Fibroblast of lung (primary cell): ENCODE measurements at regions not wholly inside any gene's neighbourhood (a gene's known extent, or its start where the extent isn't known, plus 50 kb on each side); places are given as distances from the start of the nearest gene placed in this dataset.

Experiments
- DNase-seq, 2 donors: peaks; one replicate each; pipeline versions ENCODE4 v3.0.0 to v3.0.0-alpha.2; 2010; ENCODE audit warnings: low read depth in 2 of 2
- H2AFZ ChIP-seq: 2 replicates; pipeline ENCODE4 v1.5.1; 2012; ENCODE audit warnings: low read length, control low read depth, inconsistent platforms
- H3K27ac ChIP-seq: 2 replicates; pipeline ENCODE4 v1.5.1; 2011; ENCODE audit warnings: low read length, control low read depth; ENCODE audit not compliant: insufficient read depth
- H3K27me3 ChIP-seq: 2 replicates; pipeline ENCODE4 v1.5.1; 2011; ENCODE audit warnings: mild to moderate bottlenecking, low read length; ENCODE audit not compliant: control insufficient read depth, insufficient read depth
- H3K36me3 ChIP-seq: 2 replicates; pipeline ENCODE4 v1.5.1; 2011; ENCODE audit warnings: low read length; ENCODE audit not compliant: control insufficient read depth, insufficient read depth
- H3K4me1 ChIP-seq: 2 replicates; pipeline ENCODE4 v1.5.1; 2011; ENCODE audit warnings: low read length; ENCODE audit not compliant: control insufficient read depth, insufficient read depth; ENCODE audit errors: extremely low read depth
- H3K4me2 ChIP-seq: 2 replicates; pipeline ENCODE4 v1.5.1; 2011; ENCODE audit warnings: low read length, control low read depth; ENCODE audit not compliant: insufficient read depth; ENCODE audit errors: extremely low read depth
- H3K4me3 ChIP-seq, 4 experiments: fragments of 200-600 bp in 1 of 4; sonication (generic) in 1 of 4; replicated peaks in 1 of 4; 2 replicates each; pipeline ENCODE4 v1.5.1; 2011 to 2016; ENCODE audit warnings: low read length in 4 of 4, low read depth in 3 of 4, mild to moderate bottlenecking in 3 of 4, control low read depth in 2 of 4, inconsistent platforms in 1 of 4, mixed read lengths in 1 of 4; ENCODE audit not compliant: insufficient read depth in 1 of 4; ENCODE audit errors: control extremely low read depth in 1 of 4
- H3K79me2 ChIP-seq: 2 replicates; pipeline ENCODE4 v1.5.1; 2012; ENCODE audit warnings: mild to moderate bottlenecking, low read length, inconsistent platforms; ENCODE audit not compliant: control insufficient read depth, insufficient read depth
- H3K9ac ChIP-seq: 2 replicates; pipeline ENCODE4 v1.5.1; 2011; ENCODE audit warnings: mild to moderate bottlenecking, low read length, control low read depth; ENCODE audit not compliant: insufficient read depth
- H3K9me3 ChIP-seq: 2 replicates; pipeline ENCODE4 v1.5.1; 2012; ENCODE audit warnings: low read depth, low read length; ENCODE audit not compliant: control insufficient read depth, insufficient read depth
- H4K20me1 ChIP-seq: 2 replicates; pipeline ENCODE4 v1.5.1; 2011; ENCODE audit warnings: low read length; ENCODE audit not compliant: control insufficient read depth, insufficient read depth; ENCODE audit errors: extremely low read depth
- EZH2 ChIP-seq: IDR thresholded peaks from 2 replicates; pipeline ENCODE4 v1.5.1; 2012; ENCODE audit warnings: low read length, control low read depth, mild to moderate bottlenecking; ENCODE audit errors: missing control alignments
- TF ChIP-seq, protein P1 (sequence below), 2 donors: IDR thresholded peaks in 1 of 2; conservative IDR thresholded peaks in 1 of 2; 1 replicate in 1 of 2; 2 replicates in 1 of 2; pipeline ENCODE4 v1.5.1; 2011 to 2012; ENCODE audit warnings: low read length in 2 of 2, control low read depth in 1 of 2, inconsistent platforms in 1 of 2, low read depth in 1 of 2, mild to moderate bottlenecking in 1 of 2

DNA sequence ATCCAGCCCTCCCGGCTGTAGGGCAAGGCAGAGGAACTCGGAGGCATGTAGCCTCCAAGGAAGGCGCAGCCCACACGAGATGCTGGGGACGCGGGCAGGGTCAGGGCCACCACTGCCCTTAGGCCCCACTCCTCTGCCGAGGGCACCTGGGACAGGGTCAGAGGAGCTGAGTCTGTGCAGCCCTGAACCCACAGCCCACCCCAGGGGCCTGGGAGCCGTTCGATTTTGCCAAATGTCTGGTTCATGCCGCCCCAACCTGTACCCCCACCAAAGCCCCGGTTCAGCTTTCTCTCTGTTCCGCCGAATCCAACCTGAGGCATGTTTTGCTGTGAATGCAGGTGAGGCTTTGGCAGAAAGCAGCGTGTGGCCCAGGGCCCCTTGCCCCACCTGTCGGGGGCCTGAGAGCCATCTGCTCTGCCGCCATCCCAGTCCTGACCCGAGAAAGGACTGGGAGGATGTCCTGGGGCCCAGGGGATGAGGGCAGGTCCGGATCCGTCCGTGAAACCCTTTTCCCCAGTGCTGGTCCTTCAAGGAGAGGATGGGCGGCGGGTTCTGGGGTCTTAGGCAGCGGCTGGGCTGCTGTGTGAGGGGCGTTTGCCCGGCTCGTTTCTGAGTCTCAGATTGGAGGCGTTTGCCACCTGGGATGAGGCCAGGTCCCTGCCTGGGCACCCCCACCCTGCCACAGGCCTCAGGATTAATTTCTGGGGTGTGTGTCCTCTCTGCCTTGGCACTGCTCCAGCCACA, 79.3 kb upstream of the GATA5 start:
- Histone ChIP-seq H3K79me2 (no peaks in the 10 kb centered on the region), H3K4me3 (no peak overlapping the region), H3K27me3 (peaks cover 39% of the 10 kb centered on the region), H3K9me3 (no peaks in the 10 kb centered on the region), H2AFZ (no peak overlapping the region), H4K20me1 (no peaks in the 10 kb centered on the region), H3K4me1 (no peaks in the 10 kb centered on the region), H3K36me3 (no peaks in the 10 kb centered on the region), H3K9ac (no peak overlapping the region), H3K27ac (no peak overlapping the region), H3K4me2 (no peak overlapping the region)
- TF ChIP-seq, protein P1, sequence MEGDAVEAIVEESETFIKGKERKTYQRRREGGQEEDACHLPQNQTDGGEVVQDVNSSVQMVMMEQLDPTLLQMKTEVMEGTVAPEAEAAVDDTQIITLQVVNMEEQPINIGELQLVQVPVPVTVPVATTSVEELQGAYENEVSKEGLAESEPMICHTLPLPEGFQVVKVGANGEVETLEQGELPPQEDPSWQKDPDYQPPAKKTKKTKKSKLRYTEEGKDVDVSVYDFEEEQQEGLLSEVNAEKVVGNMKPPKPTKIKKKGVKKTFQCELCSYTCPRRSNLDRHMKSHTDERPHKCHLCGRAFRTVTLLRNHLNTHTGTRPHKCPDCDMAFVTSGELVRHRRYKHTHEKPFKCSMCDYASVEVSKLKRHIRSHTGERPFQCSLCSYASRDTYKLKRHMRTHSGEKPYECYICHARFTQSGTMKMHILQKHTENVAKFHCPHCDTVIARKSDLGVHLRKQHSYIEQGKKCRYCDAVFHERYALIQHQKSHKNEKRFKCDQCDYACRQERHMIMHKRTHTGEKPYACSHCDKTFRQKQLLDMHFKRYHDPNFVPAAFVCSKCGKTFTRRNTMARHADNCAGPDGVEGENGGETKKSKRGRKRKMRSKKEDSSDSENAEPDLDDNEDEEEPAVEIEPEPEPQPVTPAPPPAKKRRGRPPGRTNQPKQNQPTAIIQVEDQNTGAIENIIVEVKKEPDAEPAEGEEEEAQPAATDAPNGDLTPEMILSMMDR (conservative IDR thresholded peaks at IDR 0.05 in 1 of 2, IDR thresholded peaks at IDR 0.05 in 1 of 2; ENCODE audit: low read depth in 1 of 2, low read length in 2 of 2) = no peak
- TF ChIP-seq EZH2 = no peak
- DNase-seq = no peak

DNA sequence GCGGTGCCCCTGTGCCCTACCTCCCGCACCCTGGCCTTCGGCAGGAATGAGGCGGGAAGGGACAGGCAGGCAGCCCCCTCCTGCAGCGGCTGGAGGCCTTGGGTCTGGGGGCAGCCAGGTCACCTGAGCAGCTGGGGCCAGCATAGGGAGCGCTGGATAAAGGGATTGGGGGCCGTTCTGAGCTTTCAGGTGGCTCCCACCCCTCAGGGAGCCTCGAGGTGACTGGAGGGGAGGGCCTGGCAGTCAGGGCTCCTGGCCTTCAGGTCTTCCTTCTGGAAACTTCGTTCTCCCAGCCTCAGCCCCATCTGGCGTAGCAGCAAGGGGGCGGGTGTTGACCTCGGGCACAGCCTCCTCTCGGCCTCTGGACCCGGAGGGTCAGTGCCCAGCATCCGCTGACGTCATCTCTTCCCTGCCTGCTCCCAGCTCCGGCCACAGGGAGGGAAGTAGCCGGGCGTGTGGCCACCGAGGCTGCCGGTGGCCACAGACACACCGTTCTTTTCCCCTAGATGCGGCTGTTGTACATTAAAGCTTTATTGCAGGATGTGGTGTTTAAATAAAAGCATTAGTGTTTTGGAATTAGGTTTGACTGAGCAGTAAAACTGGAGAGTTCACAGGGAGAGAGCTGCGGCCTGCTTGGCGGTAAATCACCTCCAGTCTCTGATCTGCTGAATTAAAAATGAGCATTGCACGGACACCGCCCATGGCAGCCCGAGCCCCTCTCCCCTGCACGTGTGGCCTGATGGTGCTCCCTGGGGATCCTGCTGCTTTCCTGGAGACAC, 80.0 kb upstream of the GATA5 start:
- H3K27me3 ChIP-seq = peaks cover 35% of the 10 kb centered on the region
- DNase-seq = no peak
- TF ChIP-seq EZH2 = no peak
- TF ChIP-seq, protein P1 (conservative IDR thresholded peaks at IDR 0.05 in 1 of 2, IDR thresholded peaks at IDR 0.05 in 1 of 2; ENCODE audit: low read depth in 1 of 2, low read length in 2 of 2) = no peak
- no peak overlapping the region for H3K4me3 ChIP-seq
- H3K36me3 ChIP-seq = no peaks in the 10 kb centered on the region
- H3K79me2 ChIP-seq = no peaks in the 10 kb centered on the region
- H3K27ac ChIP-seq = no peak overlapping the region
- H4K20me1 ChIP-seq = no peaks in the 10 kb centered on the region
- H3K4me2 ChIP-seq = no peak overlapping the region
- no peak overlapping the region for H2AFZ ChIP-seq
- no peaks in the 10 kb centered on the region for H3K9me3 ChIP-seq
- no peak overlapping the region for H3K9ac ChIP-seq
- H3K4me1 ChIP-seq = no peaks in the 10 kb centered on the region

DNA sequence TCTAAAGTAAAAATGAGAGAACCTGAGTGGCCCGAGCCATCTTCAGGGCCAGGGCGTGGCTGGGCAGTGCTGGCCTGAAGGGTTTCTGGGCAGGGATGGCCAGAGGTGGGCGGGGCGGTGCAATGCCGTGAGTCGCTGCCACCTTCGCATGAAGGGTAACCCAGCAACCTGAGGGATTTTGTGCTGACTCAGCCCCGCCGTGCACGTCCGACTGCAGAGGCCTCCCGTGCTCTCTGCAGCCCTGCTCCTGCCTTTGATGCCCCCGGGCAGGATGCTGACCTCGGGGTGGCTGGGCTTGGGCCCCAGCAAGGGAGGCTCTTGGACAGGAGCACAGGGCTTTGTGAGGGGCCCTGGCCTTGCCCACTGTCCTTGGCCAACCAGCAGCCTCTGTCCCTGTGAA, 81.7 kb upstream of the GATA5 start:
- Histone ChIP-seq H3K27me3 (peaks cover 27% of the 10 kb centered on the region), H3K4me2 (no peak overlapping the region), H3K9me3 (no peaks in the 10 kb centered on the region), H4K20me1 (no peaks in the 10 kb centered on the region), H3K36me3 (no peaks in the 10 kb centered on the region), H3K27ac (no peak overlapping the region), H3K9ac (no peak overlapping the region), H2AFZ (no peak overlapping the region), H3K79me2 (no peaks in the 10 kb centered on the region), H3K4me1 (no peaks in the 10 kb centered on the region), H3K4me3 (no peak overlapping the region)
- DNase-seq = no peak
- TF ChIP-seq, protein P1 (conservative IDR thresholded peaks at IDR 0.05 in 1 of 2, IDR thresholded peaks at IDR 0.05 in 1 of 2; ENCODE audit: low read depth in 1 of 2, low read length in 2 of 2) = no peak
- no peak for TF ChIP-seq EZH2
